HUES48 (cell line): ENCODE measurements at regions not wholly inside any gene's neighbourhood (a gene's known extent, or its start where the extent isn't known, plus 50 kb on each side); places are given as distances from the start of the nearest gene placed in this dataset.

Experiments used
- H3K27ac ChIP-seq: one replicate; pipeline ENCODE4 v1.7.0; 2013; ENCODE audit warnings: low read depth, low read length, inconsistent platforms
- H3K27me3 ChIP-seq: 2 replicates; pipeline ENCODE4 v1.6.1; 2013; ENCODE audit warnings: mild to moderate bottlenecking, low read length; ENCODE audit not compliant: control insufficient read depth, insufficient read depth
- H3K36me3 ChIP-seq: 2 replicates; pipeline ENCODE4 v1.6.1; 2013; ENCODE audit warnings: low read length; ENCODE audit not compliant: control insufficient read depth, insufficient read depth
- H3K4me1 ChIP-seq: 2 replicates; pipeline ENCODE4 v1.6.1; 2013; ENCODE audit warnings: mild to moderate bottlenecking, low read length; ENCODE audit not compliant: control insufficient read depth, insufficient read depth
- H3K4me3 ChIP-seq: 2 replicates; pipeline ENCODE4 v1.5.1; 2013; ENCODE audit warnings: mild to moderate bottlenecking, low read depth, low read length
- H3K9ac ChIP-seq: 2 replicates; pipeline ENCODE4 v1.6.1; 2013; ENCODE audit warnings: mild to moderate bottlenecking, low read depth, low read length, moderate library complexity
- H3K9me3 ChIP-seq: 2 replicates; pipeline ENCODE4 v1.6.1; 2013; ENCODE audit warnings: low read length; ENCODE audit not compliant: control insufficient read depth, insufficient read depth

GRCh38 chr16:85539084-85539483, 74.0 kb upstream of the GSE1 start:
- peaks cover 5% of the 10 kb centered on the region; the same call in 1 of the 2 replicates for H3K9me3 ChIP-seq
- peaks cover 7% of the 10 kb centered on the region for H3K4me1 ChIP-seq
- H3K36me3 ChIP-seq: no peaks in the 10 kb centered on the region
- H3K27me3 ChIP-seq: no peaks in the 10 kb centered on the region
- H3K9ac ChIP-seq: no peak overlapping the region
- H3K4me3 ChIP-seq: no peak overlapping the region
- no peak overlapping the region for H3K27ac ChIP-seq

- Histone ChIP-seq H3K36me3 (no peaks in the 10 kb centered on the region), H3K4me1 (peaks cover 7% of the 10 kb centered on the region)
Observed at GRCh38 chr16:85539629-85540291, 73.4 kb upstream of the GSE1 start.

GRCh38 chr16:85541181-85541580, 71.9 kb upstream of the GSE1 start:
- Histone ChIP-seq H3K36me3 (no peaks in the 10 kb centered on the region), H3K4me3 (no peak overlapping the region), H3K27ac (no peak overlapping the region), H3K9ac (no peak overlapping the region), H3K27me3 (no peaks in the 10 kb centered on the region), H3K9me3 (peaks cover 5% of the 10 kb centered on the region; the same call in 1 of the 2 replicates), H3K4me1 (peaks cover 7% of the 10 kb centered on the region)

More at GRCh38 chr16:85539629-85540291, 73.4 kb upstream of the GSE1 start:
- H3K4me3 ChIP-seq: no peak overlapping the region
- no peak overlapping the region for H3K9ac ChIP-seq
- peaks cover 5% of the 10 kb centered on the region; the same call in 1 of the 2 replicates for H3K9me3 ChIP-seq
- H3K27me3 ChIP-seq: no peaks in the 10 kb centered on the region
- no peak overlapping the region for H3K27ac ChIP-seq

- Histone ChIP-seq H3K9ac (no peak overlapping the region), H3K27ac (no peak overlapping the region), H3K4me3 (no peak overlapping the region), H3K36me3 (no peaks in the 10 kb centered on the region), H3K4me1 (peaks cover 7% of the 10 kb centered on the region), H3K27me3 (no peaks in the 10 kb centered on the region), H3K9me3 (peaks cover 5% of the 10 kb centered on the region; the same call in 1 of the 2 replicates)
Observed at GRCh38 chr16:85541619-85541979, 71.5 kb upstream of the GSE1 start.

GRCh38 chr16:85541980-85542900, 70.9 kb upstream of the GSE1 start:
- no peak overlapping the region for H3K9ac ChIP-seq
- H3K4me3 ChIP-seq: no peak overlapping the region
- peaks cover 5% of the 10 kb centered on the region; the same call in 1 of the 2 replicates for H3K9me3 ChIP-seq
- H3K36me3 ChIP-seq: no peaks in the 10 kb centered on the region
- H3K27ac ChIP-seq: peak overlapping the region; percentile 39
- H3K4me1 ChIP-seq: peaks cover 7% of the 10 kb centered on the region
- no peaks in the 10 kb centered on the region for H3K27me3 ChIP-seq

GRCh38 chr16:85543536-85543935, 69.6 kb upstream of the GSE1 start:
- Histone ChIP-seq H3K36me3 (no peaks in the 10 kb centered on the region), H3K9ac (no peak overlapping the region), H3K9me3 (peaks cover 5% of the 10 kb centered on the region; the same call in 1 of the 2 replicates), H3K27ac (no peak overlapping the region), H3K4me3 (no peak overlapping the region), H3K27me3 (no peaks in the 10 kb centered on the region), H3K4me1 (peaks cover 7% of the 10 kb centered on the region)

GRCh38 chr16:85544016-85544415, 69.1 kb upstream of the GSE1 start:
- H3K4me1 ChIP-seq: peaks cover 7% of the 10 kb centered on the region
- H3K36me3 ChIP-seq: no peaks in the 10 kb centered on the region
- H3K27ac ChIP-seq: no peak overlapping the region
- no peaks in the 10 kb centered on the region for H3K27me3 ChIP-seq
- H3K9me3 ChIP-seq: peaks cover 5% of the 10 kb centered on the region; the same call in 1 of the 2 replicates
- no peak overlapping the region for H3K9ac ChIP-seq
- no peak overlapping the region for H3K4me3 ChIP-seq

- H3K27ac ChIP-seq: no peak overlapping the region
- H3K4me1 ChIP-seq: peaks cover 7% of the 10 kb centered on the region
Observed at GRCh38 chr16:85544668-85545067, 68.5 kb upstream of the GSE1 start.

GRCh38 chr16:85545227-85545818, 67.8 kb upstream of the GSE1 start:
- no peak overlapping the region for H3K27ac ChIP-seq
- H3K4me3 ChIP-seq: no peak overlapping the region
- H3K4me1 ChIP-seq: peaks cover 7% of the 10 kb centered on the region
- no peak overlapping the region for H3K9ac ChIP-seq
- H3K36me3 ChIP-seq: no peaks in the 10 kb centered on the region
- no peaks in the 10 kb centered on the region for H3K27me3 ChIP-seq
- no peaks in the 10 kb centered on the region for H3K9me3 ChIP-seq

More at GRCh38 chr16:85544668-85545067, 68.5 kb upstream of the GSE1 start:
- Histone ChIP-seq H3K36me3 (no peaks in the 10 kb centered on the region), H3K27me3 (no peaks in the 10 kb centered on the region), H3K9ac (no peak overlapping the region), H3K4me3 (no peak overlapping the region), H3K9me3 (peaks cover 2% of the 10 kb centered on the region; the same call in 1 of the 2 replicates)

GRCh38 chr16:85546585-85547447, 66.3 kb upstream of the GSE1 start:
- Histone ChIP-seq H3K27me3 (no peaks in the 10 kb centered on the region), H3K9me3 (no peaks in the 10 kb centered on the region), H3K4me1 (peaks cover 18% of the 10 kb centered on the region), H3K27ac (no peak overlapping the region), H3K4me3 (no peak overlapping the region), H3K36me3 (no peaks in the 10 kb centered on the region), H3K9ac (no peak overlapping the region)
